Testis (tissue), 2 donors: ENCODE measurements at regions not wholly inside any gene's neighbourhood (a gene's known extent, or its start where the extent isn't known, plus 50 kb on each side); places are given as distances from the start of the nearest gene placed in this dataset.

Experiments used
- DNase-seq: peaks from one replicate; pipeline ENCODE4 v3.0.0-alpha.2; 2019
- H3K27ac ChIP-seq, 2 donors: fragments of 200-600 bp; sonication (generic); one replicate each; pipeline ENCODE4 v1.5.1; 2019
- H3K27me3 ChIP-seq: fragments of 200-600 bp; sonication (generic); one replicate; pipeline ENCODE4 v1.5.1; 2019
- H3K36me3 ChIP-seq: fragments of 200-600 bp; sonication (generic); one replicate; pipeline ENCODE4 v1.5.1; 2017; ENCODE audit warnings: low read depth; ENCODE audit errors: missing control alignments
- H3K4me1 ChIP-seq: fragments of 200-600 bp; sonication (generic); one replicate; pipeline ENCODE4 v1.5.1; 2019
- H3K4me3 ChIP-seq, 2 donors: fragments of 200-600 bp; sonication (generic); one replicate each; pipeline ENCODE4 v1.5.1; 2017 to 2019
- H3K9me3 ChIP-seq: fragments of 200-600 bp; sonication (generic); one replicate; pipeline ENCODE4 v1.5.1; 2017
- CTCF ChIP-seq, 3 experiments: fragments of 450-650 bp in 2 of 3; fragments of 200-600 bp in 1 of 3; sonication (generic) in 1 of 3; IDR thresholded peaks; one replicate each; pipeline ENCODE4 v1.5.1; 2016 to 2019; ENCODE audit warnings: antibody characterized with exemption in 3 of 3, mild to moderate bottlenecking in 2 of 3, moderate library complexity in 1 of 3
- POLR2A ChIP-seq: fragments of 450-650 bp; IDR thresholded peaks from one replicate; pipeline ENCODE4 v1.6.1; 2017; ENCODE audit warnings: antibody characterized with exemption, mild to moderate bottlenecking, moderate library complexity
- WGBS, 2 donors: methylation state at CpG; one replicate each; pipeline ENCODE4 v1.1.5; 2018; 5-methylcytosine and 5-hydroxymethylcytosine counted together
- intact Hi-C: fragments of 100-400 bp; cut with DNase I; formaldehyde crosslinking; loops from one replicate; pipeline ENCODE4 v1.15.1; 2023; ENCODE audit warnings: low total_unique reads

- intact Hi-C loops: no loop called here
- Histone ChIP-seq H3K27ac (no peak overlapping the region), H3K4me1 (no peaks in the 10 kb centered on the region), H3K4me3 (no peak overlapping the region), H3K36me3 (no peaks in the 10 kb centered on the region), H3K9me3 (no peaks in the 10 kb centered on the region), H3K27me3 (no peaks in the 10 kb centered on the region)
- no peak for DNase-seq
- TF ChIP-seq POLR2A: no peak
- TF ChIP-seq CTCF (IDR thresholded peaks at IDR 0.05): no peak
These were observed 217.9 kb upstream of the MOCS1 start for GRCh38 chr6:40152196-40152595.

GRCh38 chr6:40148882-40149573, 214.8 kb upstream of the MOCS1 start:
- intact Hi-C loops: no loop called here
- no peak for TF ChIP-seq CTCF (IDR thresholded peaks at IDR 0.05)
- no peak for TF ChIP-seq POLR2A
- Histone ChIP-seq H3K36me3 (no peaks in the 10 kb centered on the region), H3K27ac (no peak overlapping the region), H3K4me3 (no peak overlapping the region), H3K27me3 (no peaks in the 10 kb centered on the region), H3K9me3 (no peaks in the 10 kb centered on the region), H3K4me1 (no peaks in the 10 kb centered on the region)
- WGBS, 2 donors: 44 to 60% methylated on average over 2 of the region's 2 CpGs
- no peak for DNase-seq

GRCh38 chr6:40146902-40147301, 212.6 kb upstream of the MOCS1 start:
- Histone ChIP-seq H3K9me3 (no peaks in the 10 kb centered on the region), H3K27me3 (no peaks in the 10 kb centered on the region), H3K4me3 (no peak overlapping the region), H3K27ac (no peak overlapping the region), H3K36me3 (no peaks in the 10 kb centered on the region), H3K4me1 (no peaks in the 10 kb centered on the region)
- no peak for DNase-seq
- no peak for TF ChIP-seq CTCF (IDR thresholded peaks at IDR 0.05)
- TF ChIP-seq POLR2A: no peak
- intact Hi-C loops: no loop called here
- WGBS, 2 donors: 85 to 90% methylated on average over 3 of the region's 3 CpGs

GRCh38 chr6:40139447-40139846, 205.2 kb upstream of the MOCS1 start:
- no peaks in the 10 kb centered on the region for H3K4me1 ChIP-seq
- WGBS, 2 donors: 85 to 89% methylated on average over 2 of the region's 2 CpGs
- H3K9me3 ChIP-seq: no peaks in the 10 kb centered on the region
- DNase-seq: no peak
- TF ChIP-seq POLR2A (no peak), CTCF (IDR thresholded peaks at IDR 0.05) (no peak)
- no peaks in the 10 kb centered on the region for H3K36me3 ChIP-seq
- no peaks in the 10 kb centered on the region for H3K27me3 ChIP-seq
- H3K4me3 ChIP-seq: no peak overlapping the region
- no peak overlapping the region for H3K27ac ChIP-seq
- intact Hi-C loops: no loop called here

- no peak overlapping the region for H3K4me3 ChIP-seq
- H3K27me3 ChIP-seq: no peaks in the 10 kb centered on the region
- no peak for DNase-seq
- H3K4me1 ChIP-seq: no peaks in the 10 kb centered on the region
- H3K27ac ChIP-seq: no peak overlapping the region
- intact Hi-C loops: no loop called here
- H3K36me3 ChIP-seq: no peaks in the 10 kb centered on the region
- H3K9me3 ChIP-seq: no peaks in the 10 kb centered on the region
- TF ChIP-seq CTCF (IDR thresholded peaks at IDR 0.05): no peak
- TF ChIP-seq POLR2A: no peak
- WGBS, 2 donors: 90 to 91% methylated on average over 4 of the region's 4 CpGs
These were observed 204.0 kb upstream of the MOCS1 start for GRCh38 chr6:40138273-40138720.
